NCI-H2196 treated with DMSO at 0.1 percent for 48 hours (cell line): ENCODE measurements at regions not wholly inside any gene's neighbourhood (a gene's known extent, or its start where the extent isn't known, plus 50 kb on each side); places are given as distances from the start of the nearest gene placed in this dataset.

Source experiments
- DNase-seq: peaks from one replicate; lab custom pipeline; 2025; ENCODE audit not compliant: unreplicated experiment; lab: John Stamatoyannopoulos, UW

DNA sequence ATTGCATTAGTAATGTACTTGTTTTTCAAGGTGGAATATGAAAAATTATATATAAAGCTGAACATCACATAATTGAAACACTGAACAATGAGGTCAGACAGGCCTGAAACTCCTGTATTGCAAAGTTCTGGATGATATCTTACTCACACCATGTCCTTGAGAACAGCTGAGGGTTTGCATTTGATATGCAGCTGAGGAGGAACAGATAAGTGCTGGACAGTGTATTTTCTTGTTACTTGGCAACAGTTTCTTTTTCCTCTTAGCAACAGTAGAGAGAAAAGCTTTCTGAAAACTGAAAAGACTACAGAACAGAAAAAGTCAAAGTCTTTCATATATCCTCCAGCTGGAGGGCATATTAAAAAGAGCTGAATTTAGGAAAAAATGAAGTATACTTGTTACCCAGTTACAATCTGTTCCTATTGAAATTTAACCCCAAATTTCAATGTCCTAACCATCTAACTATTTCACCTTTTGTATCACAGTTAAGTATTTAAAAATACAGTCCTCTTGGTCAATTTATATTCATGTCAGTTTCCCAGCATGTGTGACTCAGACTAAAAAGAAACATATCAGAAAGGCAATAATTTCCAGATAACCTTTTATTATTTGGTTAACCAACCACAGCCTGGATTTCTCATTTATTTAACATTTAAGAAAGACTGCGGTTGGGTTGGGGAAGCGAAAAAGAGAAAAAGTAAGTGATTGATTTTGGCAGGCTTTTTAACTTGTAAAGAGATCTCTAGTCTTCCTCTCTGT lies 733.0 kb upstream of the DPPA4 start:
- no peak for DNase-seq

DNA sequence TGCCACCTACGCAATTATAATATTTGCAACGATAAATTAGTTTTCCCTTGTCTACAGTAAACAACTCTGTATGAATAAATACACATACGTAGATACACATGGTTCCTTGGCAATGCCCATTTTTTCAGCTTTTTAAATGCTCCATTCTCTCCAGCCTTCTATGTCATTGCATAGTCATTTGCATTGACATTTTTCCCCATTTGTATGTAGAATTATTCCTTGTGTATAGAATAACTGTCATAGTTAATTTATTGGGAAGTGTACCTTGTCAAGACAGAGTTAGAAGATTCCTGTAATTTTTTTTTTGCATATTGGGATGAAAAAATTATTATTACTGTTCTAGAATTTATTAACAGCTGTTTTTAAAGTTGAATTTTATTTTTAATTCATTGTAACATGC lies 736.7 kb upstream of the DPPA4 start:
- no peak for DNase-seq

DNA sequence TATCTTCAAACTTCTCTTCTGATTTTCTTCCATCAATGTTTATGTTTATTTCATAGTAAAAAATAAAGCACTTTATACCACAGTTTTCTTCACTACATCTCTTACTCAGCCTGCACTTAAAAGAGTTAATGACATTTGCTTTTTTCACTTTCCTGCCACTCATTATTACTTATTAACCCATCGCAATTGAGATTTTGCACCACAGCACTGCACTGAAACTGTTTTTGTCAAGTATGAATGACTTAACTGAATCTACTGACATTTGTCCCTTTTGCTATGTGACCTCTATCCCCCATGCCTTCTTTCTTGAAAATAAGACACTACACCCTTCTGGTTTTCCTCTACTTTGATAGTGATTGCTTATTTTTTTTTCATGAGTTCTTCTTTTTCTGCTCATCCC lies 739.7 kb upstream of the DPPA4 start:
- no peak for DNase-seq

DNA sequence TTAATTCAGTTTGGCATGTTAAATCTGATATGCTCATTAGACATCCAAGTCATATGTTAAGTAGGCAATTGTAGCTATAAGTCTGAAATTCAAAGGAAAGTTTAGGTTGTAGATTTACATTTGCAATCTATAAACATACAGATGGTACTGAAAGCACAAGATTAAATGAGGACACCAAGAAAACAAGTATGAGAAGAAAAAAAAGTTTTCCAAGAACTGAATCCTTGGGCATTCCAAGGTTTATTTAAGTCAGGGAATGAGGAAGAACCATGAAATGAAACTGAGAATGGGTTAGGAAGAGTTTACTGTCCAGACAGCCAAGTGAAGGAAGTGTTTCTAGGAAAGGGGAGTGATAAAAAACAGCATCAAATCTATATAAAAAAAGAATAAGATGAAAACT lies 756.1 kb upstream of the DPPA4 start:
- no peak for DNase-seq

DNA sequence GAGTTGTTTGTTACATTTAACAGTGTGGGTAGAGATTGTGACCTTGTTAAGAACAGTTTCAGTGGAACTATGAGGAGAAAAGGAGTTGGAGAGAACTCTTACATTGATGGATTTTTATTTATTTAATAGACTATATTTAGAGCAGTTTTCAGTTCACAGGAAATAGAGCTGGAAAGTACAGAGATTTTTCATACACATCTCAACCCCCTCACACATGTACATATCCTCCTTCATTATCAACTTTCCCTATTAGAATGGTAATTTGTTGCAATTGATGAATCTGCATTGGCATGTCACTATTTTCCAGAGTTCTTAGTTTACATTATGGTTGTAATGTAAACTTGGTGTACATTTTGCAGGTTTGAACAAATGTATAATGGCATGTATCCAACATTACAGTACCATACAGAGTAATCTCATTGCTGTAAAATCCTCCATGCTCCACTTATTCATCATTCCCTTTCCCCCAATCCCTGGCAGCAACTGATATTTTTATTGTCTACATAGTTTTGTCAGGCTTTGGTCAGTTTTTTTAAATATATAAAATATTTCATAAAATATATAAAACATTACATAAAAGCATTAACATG lies 756.6 kb upstream of the DPPA4 start:
- no peak for DNase-seq

DNA sequence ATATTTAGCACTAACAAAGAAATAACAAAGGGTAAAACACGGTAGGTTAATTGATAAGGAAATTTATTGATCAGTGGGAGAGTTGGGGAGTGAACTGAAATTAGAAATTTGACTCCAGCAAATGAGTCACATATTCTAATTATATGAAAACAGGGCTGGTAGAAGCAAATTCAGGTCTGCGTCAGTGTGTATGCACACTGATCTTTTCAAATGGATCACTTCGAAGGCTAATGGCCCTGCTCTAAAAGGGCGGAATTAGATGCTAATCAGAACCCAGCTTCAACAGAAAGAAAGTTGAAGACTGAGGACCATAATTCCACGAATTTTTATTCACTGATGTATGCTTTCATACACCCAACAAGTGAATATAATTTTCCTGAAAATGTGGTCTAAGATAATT lies 762.4 kb upstream of the DPPA4 start:
- DNase-seq = no peak

DNA sequence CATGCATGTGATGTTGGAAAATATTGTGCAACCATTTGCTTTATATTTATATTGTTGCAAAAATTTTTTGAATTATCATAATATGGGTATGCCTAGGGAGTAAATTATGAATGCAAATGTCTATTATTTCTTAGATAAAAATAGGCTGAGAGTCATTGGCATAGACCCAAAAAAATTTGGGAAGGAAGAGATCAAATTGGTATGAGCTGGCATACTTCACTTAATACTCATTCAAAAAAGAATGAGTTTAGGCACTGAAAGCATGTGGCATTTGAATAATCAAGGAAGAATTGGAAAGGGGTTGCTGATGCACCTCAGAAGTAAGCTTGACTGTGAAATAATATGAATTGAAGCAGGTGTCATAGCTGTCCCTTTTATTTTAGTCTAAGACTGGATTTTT lies 764.0 kb upstream of the DPPA4 start:
- DNase-seq = no peak

DNA sequence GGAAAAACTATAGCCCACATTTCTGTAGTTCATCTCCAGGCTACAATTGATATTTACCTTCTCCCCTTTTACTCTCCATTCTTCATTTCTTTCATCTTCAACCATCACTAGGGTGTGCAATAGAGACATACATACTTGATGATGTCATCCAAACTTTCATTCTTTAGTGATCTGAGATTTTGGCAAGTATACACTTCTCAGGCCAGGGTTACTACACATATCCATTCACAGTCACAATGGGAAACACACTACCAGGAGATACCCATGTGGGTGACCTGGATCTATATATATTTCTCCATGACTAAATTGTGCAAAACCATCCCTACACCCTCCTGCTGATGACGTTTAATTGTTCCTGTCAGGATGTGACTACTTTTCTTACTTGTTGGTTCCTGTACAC lies 769.5 kb upstream of the DPPA4 start:
- no peak for DNase-seq

DNA sequence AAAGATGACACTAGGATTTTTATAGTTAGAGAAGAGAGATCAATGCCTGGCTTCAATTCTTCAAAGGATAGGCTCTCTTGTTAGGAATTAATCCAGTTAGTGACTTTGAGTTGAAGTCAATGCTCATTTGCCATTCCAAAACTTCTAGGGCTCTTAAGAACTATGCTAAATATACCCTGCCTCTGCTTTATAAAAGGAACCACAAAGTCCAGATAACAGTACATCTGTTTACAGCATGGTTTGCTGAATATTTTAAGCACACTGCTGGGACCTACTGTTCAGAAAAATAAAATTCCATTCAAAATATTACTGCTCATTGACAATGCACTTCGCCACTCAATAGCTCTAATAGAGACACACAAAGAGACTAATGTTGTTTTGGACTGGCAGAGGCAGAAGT lies 786.6 kb upstream of the DPPA4 start:
- DNase-seq = no peak

DNA sequence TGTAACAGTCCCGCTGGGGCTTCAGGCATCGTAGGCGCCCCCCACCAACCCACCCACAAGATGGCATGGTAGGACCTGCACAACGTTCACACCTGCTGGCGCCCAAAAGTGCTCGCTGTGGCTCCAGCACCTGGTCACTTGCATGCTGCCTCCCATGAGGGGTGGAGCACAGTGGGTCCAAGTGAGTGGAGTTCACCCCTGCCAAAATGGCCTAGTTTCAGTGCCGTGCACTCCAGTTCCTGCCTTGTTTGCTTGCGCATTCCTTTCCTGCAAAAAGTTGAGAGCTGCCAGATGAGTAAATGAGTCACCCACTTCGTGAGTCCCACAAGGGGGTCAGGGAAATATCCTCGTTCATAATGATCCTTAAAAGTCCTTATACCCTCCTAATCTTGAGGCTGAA lies 788.7 kb upstream of the DPPA4 start:
- DNase-seq = no peak

DNA sequence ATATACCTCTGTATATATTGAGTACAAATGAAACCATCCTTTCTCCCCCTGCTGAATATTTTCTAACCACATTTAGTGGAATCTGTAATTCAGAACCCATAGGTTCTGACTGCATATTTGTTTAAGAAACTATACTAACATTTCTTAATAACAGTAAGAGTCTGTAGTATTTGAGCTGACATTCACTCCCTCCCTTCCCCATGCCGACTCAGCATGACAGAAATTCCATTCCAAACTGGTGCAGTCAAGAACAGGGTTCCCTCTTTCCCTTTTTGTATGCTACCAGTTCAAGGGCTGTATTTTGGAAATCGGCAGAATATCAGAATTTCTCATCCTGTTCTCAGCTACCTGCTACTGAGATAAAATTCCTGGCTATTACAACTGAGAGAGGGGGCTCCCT lies 796.6 kb upstream of the DPPA4 start:
- DNase-seq = no peak

DNA sequence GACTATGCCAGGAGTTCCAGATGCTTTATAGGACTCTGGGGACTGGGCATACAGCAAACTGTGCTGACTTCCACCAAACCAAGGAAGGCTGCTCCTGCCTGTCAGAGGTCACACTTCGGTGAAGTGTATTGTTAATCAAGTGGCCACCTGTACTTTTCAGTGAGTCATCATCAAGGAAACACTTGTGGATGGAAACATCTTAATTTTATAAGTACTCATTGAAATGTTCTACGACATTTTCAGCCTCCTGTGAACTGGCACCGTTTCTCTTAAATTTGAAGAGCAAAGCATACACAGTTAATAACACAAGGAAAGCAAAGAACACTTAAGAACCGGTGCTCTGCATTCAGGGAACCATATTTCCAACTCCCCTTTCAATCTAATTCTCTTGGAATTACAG lies 801.7 kb upstream of the DPPA4 start:
- no peak for DNase-seq

DNA sequence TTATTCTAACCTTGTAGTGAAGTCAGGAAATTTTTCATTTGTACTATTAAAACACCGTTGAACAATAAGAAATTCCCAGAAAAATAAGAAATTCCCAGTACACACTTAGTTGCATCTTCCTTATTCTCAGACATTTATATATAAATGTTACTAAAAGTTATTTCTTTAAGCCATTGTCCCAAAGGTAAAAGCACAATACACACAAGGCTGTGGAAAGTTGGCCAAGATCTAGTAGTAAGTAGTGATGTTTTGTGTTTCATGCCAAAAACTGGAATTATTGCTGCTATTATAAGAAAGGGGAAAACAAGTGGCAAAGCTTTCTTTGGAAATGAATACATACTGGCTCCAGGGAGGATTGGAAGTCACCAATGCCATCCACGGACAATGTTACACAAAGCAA lies 802.5 kb upstream of the DPPA4 start:
- no peak for DNase-seq

DNA sequence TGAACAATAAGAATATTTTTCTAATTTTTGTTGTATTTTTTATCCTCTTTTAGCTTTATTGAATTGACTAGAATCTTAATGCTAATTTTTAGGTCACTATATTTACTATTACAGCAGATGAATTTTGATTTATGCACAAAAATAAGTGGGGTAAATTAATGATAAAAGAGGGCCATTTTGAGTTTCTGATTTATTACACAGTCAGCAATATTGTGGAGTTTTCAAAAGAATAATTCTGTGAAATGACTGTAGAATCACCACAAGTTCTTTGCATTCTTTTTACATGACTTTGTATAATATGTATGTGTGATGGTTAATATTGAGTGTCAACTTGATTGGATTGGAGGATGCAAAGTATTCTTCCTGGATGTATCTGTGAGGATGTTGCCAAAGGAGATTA lies 812.4 kb upstream of the DPPA4 start:
- no peak for DNase-seq

DNA sequence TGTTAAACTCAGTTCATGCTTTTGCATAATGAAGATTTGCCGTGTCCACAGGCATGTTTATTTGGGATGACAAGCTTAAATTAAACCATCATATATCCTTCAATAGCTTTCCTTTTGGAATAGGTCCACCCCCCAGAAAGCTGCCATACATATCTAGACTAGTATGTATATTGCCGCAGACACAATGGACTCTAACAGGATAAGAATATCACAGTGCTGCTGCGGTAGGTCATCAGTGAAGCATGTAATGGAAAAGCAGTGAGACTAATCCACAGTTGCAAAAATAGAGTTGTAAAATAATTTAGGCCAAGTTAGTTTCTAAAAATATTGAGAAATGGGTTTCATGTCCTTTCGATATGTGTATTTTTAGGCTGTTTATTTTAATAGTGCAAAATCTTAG lies 819.9 kb upstream of the DPPA4 start:
- no peak for DNase-seq

DNA sequence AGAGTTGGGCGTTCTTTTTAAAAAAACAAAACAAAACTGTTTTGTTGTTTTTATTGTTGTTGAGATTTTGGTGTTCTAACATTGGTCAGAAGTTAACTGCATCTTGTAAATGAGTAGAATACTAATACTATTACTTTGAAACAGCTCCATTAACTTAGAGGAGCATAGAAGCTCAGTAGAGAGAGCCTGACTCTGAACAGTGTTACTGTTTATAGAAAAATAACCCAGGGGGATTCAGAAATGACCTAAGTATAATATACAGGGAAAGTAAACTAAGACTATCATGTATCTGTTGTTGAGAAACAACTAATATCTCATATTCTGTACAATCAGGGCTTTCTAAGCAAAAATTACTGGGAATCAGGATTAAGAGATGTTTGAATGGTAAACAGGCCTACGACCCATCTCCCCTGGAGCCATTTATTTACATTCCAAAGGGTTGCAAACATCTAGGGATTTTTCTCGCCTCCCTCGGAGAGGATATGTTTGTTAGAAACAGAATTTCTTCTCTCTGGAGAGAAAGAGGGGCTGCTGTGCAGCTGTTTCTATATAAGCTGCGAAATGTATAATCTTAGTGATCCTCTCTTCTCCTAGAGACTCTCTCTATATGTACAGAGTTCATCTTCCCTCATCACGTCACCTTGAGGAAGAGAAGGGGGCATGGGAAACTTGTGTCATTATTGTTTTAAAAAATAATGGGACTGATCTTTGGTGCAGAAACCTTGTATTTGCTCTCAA lies 827.5 kb upstream of the DPPA4 start:
- DNase-seq = no peak

DNA sequence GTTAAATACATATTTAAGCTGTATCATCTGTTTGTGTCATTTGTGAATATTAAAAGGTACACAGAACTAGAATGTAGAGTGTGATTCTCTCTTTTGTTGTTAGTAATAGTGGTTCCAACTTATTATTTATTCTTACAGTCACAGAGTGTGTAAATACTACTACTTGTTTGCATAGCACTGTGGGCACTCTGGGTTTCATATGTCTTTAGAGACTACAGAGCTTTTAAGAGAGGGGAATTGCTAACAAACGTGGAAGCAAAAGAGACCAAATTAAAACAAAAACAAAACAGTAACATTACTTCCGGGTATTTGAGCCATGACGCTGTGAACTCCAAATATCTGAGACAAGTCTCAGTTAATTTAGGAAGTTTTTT lies 828.0 kb upstream of the DPPA4 start:
- no peak for DNase-seq

DNA sequence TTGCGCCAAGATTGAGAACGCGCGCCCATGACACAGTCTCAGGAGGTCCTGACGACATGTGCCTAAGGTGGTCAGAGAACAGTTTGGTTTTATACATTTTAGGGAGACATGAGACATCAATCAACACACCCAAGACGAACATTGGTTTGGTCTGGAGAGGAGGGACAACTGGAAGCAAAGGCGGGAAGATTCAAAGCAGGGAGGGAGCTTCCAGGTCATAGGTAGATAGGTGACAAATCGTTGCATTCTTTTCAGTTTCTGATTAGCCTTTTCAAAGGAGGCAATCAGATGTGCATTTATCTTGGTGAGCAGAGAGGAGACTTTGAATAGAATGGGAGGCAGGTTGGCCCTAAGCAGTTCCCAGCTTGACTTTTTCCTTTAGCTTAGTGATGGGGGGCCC lies 828.4 kb upstream of the DPPA4 start:
- no peak for DNase-seq

DNA sequence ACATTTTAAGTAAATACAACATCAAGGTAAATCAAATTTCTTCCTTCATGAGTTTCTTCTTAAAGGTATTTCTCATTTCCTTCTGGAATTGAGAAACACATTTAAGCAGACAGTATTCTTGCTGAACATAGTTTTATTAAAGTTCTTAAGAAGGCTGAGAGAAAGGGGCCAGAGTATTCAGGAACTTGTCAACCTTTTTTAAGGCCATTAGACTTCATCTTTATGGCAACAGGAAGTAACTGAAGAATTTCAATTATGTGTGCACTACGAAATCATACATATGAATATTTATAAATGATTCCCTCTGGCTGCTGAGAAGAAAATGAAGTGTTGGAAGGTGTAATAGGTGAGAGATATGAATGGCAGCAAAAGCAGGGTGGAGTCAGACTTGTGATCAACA lies 829.4 kb upstream of the DPPA4 start:
- no peak for DNase-seq

DNA sequence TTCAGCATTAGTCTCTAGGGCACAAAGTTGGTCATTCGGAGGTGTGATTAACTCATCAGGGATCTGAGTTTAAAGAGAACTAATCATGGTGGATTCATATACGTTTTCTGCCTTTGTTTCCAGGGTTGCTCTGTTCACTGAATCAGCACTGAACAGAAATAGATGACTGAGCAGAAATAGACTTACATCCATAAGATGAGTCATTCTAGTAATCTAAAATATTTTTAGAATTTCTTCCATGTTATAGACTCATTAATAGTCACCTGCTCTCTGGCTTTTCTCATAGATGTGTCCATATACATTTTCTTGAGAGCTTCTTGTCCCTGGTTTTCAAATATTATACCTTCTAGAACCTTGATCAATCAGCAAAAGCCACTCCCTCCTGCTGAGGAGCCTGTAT lies 837.6 kb upstream of the DPPA4 start:
- no peak for DNase-seq

DNA sequence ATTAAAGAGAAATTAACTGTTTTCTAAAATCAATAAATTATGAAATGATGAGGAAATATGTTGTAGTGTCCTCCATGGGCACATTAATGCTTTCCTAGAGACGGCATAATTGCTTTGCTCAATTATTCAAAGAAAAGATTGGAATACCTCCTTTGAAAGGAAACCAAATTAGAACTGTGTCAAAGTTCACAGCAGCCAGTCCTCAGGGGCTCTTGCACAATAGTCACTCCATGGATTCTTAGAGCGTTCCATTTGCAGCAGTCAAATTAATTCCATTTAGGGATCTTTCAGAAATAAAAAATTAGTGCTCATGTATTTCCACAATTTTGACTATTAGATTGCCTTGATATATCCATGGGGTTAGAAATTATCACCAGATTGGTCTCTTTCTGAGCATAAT lies 841.6 kb upstream of the DPPA4 start:
- no peak for DNase-seq

DNA sequence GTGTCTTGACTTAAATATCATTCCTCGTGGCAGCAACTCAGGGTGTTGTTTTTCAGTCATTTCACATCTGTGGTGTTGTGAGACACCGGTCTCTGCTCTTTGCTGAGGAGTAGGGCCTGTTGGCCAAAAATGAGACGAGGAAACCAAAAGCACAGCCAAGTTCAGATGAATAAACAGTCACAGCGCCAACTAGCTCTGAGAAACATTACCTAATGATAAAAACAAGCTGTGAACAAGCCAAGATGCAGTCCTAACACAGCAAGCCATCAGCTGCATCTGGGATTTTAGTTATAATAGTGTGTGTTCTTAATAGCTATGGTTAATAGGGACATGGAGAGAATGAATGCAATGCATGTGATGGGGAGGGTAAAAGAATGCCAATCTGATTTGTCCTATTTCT lies 843.4 kb upstream of the DPPA4 start:
- DNase-seq = no peak

DNA sequence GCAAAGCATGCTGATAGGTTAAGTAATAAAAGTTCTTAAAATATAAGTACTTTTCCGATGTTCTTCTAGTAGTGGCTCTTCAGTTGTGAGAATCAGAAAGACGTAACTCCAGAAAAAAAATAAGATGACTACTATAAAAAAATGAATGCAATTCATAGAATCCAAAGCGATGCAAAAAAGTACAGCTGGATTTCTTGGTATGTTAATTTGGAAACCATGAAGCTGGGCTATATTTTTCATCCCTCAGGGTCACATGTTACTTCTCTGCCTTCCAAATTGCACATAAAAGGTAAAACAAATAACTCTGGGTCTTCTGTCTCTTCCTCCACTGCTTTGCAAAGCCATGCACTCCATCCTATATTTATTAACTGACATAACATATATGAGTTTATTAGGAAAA lies 843.9 kb upstream of the DPPA4 start:
- DNase-seq = no peak
